ENCODE measurements at regions not wholly inside any gene's neighbourhood (a gene's known extent, or its start where the extent isn't known, plus 50 kb on each side); places are given as distances from the start of the nearest gene placed in this dataset.
"Not testable (repeated sequence)": the region's sequence is repeated elsewhere in the genome, so short reads cannot be mapped to it uniquely, and the experiment has no call there.

DNA sequence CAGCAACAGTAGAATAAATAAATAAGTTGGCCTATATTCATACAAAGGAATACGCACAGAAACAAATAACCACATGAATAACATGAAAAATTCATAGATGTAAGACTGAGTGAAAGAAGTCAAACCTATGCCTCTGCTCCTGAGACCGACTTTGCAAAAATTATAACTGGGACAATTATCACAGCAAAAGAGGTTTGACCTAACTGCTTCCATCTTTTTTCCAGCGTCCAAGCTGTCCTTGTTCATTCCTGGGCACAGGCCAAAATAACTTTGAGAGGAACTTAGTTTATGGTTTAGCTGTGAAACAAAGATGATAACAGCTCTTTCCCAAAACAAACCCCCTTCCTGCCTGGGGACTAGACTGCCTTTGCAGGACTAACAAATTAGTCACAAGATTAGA, 109.6 kb upstream of the NBPF11 start:
- not testable (repeated sequence) for DNase-seq

DNA sequence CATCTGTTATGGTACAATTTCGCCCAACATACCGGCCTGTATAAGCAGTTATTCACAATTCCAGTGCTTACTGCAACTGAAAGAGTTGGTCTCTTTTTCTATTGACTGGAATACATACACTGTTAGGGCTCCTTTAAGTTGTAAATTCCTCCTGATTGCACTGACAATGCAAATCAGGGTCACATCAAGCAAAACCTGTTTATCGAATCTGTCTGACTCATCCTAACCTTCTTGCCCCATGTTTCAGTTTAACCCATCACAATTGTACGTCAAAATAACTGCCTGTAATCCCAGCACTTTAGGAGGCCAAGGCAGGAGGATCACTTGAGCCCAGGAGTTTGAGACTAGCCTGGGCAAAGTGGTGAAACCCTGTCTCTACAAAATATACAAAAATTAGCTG, 105.8 kb upstream of the NBPF11 start:
- DNase-seq, result peak; percentile 40

DNA sequence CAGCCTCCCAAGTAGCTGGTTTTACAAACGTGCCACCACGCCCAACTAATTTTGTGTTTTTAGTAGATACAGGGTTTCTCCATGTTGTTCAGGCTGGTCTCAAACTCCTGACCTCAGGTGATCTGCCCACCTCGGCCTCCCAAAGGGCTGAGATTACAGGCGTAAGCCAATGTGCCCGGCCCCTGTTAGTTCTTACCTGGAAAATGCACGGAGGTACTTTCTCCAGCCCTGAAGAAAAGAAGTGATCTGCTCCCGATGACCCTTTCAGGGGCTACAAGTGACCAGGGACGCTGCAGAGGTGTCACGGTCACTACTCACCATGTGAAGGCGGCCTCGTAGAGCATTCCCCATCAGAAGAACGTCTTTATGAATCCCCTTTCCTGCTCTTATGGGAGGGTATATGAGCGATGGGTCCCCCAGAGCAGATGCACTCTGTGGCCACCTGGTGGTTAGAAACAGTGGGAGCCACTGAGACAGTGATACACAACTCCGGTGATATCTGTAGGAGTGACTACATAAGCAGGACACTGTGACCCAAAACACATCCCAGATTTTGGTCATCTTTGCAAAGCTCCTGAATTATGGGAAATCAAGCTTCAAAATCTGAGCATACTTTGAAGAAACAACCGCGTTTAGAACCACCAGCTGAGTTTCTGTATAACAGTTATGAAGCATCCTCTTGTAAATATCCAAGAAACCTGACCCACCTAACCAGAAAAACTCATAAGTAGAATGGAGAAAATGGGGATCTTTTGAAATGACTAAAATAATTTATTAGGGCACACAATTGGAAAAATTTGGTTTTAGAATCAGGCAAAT, 102.7 kb upstream of the NBPF11 start:
- DNase-seq, result peak; percentile 68

DNA sequence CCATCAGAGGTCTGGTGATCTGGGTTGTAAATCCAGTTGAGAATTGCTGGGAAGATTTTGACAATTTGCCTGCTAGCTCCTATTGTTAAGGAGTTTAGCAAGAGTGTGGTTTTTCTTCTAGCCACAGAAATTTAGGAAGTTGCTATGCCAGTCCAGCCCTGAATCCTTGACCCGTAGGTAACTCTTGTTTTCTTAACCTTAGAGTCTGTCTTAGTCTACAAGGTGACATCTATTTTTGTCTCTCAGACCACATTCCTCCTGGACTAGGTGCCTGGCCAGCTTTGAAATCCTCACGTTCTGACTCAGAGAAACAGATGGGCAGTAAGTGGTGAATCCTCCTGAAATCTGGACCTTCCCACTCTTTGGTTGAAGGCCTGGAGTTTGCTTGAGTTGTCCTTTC, 101.7 kb upstream of the NBPF11 start:
- DNase-seq, result not testable (repeated sequence)

DNA sequence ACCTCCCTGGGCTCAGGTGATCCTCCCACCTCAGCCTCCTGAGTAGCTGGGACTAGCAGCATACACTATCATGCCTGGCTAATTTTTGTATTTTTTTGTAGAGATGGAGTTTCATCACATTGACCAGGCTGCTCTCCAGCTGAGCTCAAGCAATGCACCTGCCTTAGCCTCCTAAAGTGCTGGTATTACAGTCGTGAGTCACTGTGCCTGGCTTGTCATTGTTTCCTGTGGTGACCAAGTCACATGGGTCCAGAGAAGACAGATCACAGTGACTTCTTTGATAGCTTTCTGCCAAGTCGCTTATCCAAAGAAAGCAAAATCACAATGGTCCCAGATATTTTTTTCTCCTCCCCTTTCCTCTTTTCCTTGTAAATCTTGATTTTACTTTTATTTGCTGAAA, 96.7 kb upstream of the NBPF11 start:
- DNase-seq, result not testable (repeated sequence)

DNA sequence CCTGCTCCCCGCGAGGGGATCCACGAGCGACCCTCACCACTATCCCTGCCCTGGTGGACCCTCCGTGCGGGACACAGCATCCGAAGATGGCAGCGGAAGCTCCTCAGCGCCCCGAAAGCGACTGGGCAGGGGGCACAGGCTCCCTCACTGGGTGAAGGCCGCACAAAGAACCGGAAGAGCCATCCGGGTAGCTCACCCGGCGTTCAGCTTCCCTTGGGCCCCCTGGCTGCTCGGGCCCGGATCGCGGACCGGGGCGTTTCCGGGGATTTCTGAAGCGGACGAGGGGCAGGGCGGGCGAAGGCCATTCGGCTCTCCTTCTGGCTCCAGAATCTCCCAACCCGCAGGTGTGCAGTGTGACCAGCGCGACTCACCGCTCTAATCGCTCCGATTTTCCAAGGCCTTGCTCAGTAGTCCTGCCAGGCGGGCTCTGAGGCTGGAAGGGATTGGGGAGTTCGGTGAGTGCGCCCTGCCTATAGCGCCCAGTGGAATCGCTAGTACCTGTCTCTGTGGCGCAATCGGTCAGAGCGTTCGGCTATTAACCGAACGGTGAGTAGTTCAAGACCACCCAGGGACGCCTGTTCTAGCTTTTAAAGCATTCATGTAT, 94.3 kb upstream of the NBPF11 start:
- not testable (repeated sequence) for DNase-seq

DNA sequence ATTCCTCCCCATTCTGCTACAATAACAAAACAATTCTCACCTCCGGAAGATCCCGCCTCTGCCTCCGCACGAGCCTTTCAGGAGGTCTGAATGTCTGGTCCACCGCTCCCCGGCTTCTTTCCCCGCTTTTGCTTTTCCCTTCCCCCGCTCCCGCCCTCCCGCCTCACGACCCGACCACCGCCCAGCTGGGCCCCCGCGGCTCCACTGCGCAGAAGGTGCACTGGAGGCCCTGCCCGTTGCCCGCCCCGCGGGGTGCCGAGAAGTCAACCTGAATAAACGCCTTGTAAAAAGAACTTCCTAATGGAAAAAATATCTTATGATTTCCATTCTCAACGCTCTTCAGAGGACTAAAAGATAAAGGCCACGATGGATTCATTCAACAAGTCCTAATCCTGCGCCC, 93.8 kb upstream of the NBPF11 start:
- not testable (repeated sequence) for DNase-seq

DNA sequence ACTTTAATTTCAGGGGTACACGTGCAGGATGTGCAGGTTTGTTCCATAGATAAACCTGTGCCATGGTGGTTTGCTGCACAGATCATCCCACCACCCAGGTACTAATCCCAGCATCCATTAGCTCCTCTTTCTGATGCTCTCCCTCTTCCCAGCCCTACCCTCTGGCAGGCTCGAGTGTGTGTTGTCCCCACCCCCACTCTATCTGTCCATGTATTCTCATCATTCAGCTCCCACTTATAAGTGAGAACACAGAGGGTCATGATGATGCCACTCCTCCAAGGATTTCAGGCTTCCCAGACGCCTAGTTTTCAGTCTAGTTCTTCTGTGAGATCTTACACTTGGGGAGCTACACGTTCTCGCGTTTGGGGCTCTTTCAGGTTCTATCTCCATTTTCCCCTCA, 93.4 kb upstream of the NBPF11 start:
- DNase-seq, result not testable (repeated sequence)

DNA sequence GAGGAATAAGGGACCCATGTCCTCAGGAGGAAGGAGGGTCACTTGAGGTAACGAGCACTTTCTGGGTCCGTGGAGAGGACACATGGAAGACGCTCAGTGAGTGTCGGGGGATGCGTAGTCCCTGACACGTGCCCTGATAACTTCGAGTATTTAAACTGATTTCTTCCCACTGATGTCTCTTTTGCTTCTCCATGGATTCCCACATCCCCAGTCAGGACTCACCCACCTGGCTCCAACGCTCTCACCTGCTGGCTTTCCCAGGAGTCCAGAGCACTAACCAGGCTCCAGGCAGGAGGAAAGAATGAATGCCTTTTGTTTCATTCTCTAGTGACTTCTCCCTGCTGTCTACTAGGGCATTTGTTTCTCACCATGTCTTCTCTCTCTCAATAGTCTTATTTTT, 81.2 kb upstream of the NBPF11 start:
- not testable (repeated sequence) for DNase-seq

DNA sequence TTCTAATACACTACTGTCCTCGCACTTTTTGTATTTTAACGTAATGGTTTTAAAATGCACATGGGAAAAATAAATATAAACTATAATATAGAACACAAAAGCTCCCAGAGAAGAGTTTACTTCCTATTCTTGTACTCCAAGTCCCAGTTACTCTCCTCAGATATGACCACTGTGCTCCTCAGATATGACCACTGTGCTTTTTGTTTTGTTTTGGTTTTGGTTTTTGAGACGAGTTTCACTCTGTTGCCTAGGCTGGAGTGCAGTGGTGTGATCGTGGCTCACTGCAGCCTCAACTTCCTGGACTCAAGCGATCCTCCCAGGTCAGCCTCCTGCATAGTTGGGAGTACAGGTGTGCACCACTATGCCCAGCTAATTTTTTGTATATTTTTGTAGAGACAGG, 76.8 kb upstream of the NBPF11 start:
- DNase-seq, result not testable (repeated sequence)

DNA sequence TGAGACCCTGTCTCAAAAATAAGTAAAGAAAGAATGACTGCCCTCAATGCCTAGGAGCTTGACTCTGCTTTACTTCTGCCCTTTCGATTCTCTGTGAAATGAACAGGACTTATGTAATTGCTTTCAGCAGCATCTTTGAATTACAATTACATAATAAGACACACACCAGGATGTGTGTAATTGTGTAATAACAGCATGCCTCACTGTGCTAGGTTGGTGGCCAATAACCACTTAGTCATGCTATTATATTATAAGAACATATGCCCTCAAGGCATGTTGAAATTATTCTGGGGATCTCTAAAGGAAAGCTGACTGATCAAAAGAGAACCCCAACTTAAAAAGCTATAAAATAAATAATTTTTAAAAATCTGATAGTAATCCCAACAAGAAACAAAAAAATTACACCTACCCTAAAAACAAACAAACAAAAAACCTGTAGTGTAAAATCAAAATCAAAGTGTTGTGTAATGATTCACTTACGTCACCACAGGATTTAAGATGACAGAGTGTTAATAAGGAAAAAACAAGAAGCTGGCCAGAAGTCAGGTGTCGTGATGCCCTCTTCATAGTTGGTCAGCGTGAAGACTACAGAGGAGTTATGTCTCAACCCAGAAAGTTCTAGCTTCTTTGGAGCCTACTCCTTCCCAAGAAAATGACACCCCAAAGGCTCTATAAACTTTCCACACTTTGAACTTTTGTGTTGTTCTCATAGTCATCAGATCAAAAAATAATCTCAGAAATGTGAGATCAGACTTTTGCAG, 70.5 kb upstream of the NBPF11 start:
- DNase-seq, result not testable (repeated sequence)

DNA sequence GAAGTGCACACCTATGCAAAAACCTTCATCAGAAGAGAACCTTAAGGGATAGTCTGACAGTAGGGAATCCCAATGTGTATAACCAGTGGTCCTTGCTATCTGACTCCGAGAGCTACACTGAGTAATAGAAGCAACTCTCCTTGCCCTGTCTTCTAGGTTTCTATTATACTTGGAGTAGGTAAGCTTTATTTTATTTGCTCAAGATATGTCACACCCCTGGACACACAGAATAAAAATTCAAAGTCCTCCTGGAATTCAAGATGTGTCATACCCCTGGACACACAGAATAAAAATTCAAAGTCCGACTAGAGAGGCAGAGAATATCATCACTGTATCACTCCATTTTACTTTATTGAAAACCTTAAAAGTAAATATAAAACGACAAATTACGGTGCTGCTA, 69.5 kb upstream of the NBPF11 start:
- not testable (repeated sequence) for DNase-seq

DNA sequence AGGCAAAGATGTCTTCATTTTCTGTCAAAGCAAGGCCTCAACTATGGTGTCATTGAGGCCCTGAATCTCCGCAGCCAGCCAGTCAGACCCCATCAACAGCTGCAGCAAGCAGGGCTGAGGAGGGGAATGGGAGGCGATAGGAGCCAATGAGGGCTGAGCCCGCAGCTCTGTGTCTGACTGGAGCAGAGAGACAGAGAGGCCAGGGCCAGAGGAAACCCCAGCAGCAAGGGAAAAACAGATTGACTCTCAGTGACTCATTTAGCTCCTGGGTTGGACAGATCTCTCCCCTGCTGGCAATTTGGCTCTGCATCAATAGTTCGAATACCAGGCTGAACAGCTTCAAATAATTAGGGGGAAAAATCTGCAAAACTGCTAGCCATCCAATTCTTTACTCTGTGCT, 67.1 kb upstream of the NBPF11 start:
- DNase-seq, result not testable (repeated sequence)

DNA sequence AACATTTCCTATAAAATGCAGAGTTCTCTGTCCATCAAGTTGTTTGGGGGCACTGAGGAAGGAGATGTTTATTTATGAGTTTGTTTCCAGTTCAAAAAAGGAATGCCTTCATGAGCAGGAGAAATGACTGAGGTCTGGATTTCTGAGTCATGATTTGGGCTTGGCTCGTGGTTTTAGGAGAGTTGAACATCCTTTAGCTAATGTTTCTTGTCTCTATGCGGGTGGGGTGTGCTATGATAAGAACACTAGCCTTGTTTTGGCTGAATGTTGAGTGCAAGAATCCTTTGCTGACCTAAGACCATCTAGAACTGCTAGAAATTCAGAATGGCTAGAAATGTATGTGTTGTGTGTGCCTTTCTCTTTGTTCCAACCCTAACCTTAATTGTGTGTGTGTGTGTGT, 59.1 kb upstream of the NBPF11 start:
- DNase-seq, result not testable (repeated sequence)

DNA sequence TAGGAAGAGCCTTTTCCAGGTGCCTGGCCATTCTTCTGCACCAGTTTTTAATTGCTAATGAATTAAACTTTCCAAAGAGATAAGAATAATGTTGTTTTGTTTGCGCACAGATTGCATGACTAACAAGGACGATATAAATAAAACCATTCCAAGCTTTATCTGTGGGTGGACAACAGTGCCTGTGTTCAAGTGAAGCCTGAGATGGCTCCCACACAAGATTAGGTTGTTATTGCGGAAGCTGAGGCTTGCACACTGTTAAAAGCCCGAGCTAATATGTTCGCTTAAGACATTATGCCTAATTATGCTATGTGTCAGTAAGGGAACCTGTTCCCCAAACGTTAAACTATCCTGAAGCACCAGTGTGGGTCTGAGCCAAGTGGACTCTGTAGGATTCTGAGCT, 58.5 kb upstream of the NBPF11 start:
- DNase-seq, result not testable (repeated sequence)

DNA sequence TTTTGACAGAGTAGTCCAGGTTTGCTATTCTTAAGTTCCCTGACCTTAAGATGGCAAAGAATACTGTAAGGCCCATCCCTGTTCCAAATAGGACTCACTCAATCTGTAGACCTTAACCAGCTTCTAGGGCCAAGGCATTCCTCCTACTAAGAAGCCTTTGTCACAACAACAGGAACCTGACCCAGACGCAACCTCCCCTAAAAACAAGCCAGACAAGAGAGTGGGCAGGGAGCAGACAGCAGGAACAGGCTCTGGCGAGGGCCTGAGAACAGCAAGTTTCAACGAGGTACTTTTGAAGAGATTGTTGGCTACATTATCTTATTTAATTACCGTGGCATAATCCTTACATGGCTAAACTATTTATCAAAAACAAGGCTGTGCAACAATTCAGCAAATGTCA, 58.1 kb upstream of the NBPF11 start:
- not testable (repeated sequence) for DNase-seq

DNA sequence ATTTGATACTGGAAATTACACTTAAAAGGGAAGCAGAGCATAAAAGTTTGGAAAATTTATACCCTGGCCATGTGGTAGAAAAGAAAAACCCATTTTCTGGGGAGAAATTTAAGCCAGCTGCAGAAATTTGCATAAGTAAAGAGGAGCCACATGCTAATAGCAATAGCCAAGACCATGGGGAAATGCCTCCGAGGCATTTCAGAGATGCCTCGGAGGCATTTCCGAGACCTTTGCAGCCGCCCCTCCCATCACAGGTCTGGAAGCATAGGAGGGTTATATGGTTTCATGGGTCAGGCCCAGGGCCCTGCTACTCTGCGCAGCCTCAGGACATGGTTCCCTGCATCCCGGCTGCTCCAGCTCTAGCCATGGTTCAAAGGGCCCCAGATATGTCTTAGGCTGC, 49.9 kb upstream of the NBPF11 start:
- DNase-seq, result not testable (repeated sequence)

All from DMS53 (cell line).